Stimulated activated CD8-positive, alpha-beta memory T cell treated with anti-CD3 and anti-CD28 coated beads, Interleukin-15, amount 100 ng/mL, for 1 hour (primary cell): ENCODE measurements at regions not wholly inside any gene's neighbourhood (a gene's known extent, or its start where the extent isn't known, plus 50 kb on each side); places are given as distances from the start of the nearest gene placed in this dataset.

Source experiments
- DNase-seq: peaks from one replicate; pipeline ENCODE4 v3.0.0-alpha.2; 2020; ENCODE audit warnings: low read depth

- no peak for DNase-seq
Observed at GRCh38 chr9:18396102-18396728, 77.7 kb upstream of the ADAMTSL1 start.

DNA sequence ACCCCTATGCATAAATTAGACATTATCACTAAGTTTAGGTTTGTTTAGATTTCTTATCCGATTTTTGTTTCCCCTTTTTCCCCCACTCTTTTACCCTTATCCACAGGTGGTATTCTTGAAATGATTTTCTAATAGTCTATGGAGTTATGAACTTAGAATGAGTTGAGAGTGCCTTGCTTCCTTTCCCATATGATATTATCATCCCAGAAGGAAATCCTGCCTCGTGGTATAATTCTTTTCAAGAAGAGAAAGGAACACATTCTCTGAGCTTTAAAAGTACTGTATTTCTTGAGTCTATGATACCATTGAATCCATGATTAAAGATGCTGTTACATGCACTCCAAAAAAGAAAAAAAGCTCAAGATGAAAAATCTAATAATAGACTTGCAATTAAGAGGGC is 76.9 kb upstream of the ADAMTSL1 start:
- DNase-seq, result no peak

DNA sequence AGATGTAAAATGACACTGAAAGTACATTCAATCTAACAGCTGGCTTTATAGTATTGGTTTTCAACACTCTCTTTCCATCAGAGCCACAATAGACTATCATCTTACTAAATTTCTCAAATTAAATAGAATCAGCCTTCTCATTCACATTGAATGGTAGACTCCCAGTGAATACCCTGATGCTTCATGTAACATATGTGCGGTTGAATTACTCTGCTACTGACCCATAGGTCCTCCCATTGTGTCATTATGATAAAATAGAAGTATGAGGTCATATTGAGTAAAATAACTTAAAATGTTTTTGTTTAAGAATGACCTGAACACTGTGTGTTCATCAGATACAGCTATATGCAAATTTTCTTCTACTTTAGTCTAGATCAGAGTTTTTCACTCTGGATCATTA is 75.9 kb upstream of the ADAMTSL1 start:
- DNase-seq, result no peak

DNA sequence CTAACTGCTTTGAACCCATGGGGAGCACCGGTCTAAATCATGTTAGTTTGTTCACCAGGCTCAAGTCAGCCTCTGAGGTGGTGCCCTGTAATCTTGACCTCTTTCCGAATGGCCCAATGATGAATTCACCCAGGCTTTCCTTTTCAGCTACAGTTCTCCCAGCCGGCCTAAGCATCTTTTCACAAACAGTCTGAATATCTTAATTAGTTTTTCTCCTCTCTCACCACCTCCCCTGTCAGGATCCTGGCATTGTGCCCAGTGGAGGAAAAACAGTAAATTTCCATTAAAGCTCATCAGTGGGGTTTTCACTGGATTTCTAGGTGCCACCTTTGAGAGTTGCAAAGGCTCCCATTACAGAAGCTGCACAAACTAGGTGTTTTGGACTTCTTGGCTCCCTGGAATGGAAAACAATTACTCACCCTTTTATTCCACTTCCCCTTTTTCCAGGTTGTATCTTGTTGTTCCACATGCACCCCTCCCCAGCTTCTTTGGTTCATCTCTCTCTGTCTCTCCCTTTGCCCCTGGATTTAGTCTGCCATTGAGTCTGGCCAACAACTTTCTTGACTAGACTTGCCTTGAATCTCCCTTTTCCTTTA is 69.4 kb upstream of the ADAMTSL1 start:
- DNase-seq, result no peak

DNA sequence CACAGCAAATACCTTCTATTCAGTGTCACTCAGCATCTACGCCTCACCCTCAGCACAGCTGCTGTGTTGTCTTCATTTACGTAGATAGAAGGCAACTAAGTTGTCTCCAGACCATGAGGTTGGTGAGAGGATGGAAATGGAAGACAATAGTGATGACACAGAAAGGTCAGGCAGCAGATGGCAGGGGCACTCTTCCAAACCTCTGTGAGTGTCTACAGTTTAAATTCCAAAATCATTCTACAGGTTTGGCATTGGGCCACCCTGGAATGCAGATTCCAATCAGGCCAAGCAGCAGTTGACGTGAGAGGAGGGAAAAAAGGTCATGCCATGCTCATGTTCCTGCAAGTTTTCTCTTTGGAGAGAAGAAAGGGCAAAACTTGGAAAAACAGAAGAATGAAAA is 68.7 kb upstream of the ADAMTSL1 start:
- no peak for DNase-seq

- DNase-seq, result no peak
Observed at GRCh38 chr9:18410983-18411382, 63.0 kb upstream of the ADAMTSL1 start.

GRCh38 chr9:18421391-18421790 is 52.6 kb upstream of the ADAMTSL1 start:
- no peak for DNase-seq

DNA sequence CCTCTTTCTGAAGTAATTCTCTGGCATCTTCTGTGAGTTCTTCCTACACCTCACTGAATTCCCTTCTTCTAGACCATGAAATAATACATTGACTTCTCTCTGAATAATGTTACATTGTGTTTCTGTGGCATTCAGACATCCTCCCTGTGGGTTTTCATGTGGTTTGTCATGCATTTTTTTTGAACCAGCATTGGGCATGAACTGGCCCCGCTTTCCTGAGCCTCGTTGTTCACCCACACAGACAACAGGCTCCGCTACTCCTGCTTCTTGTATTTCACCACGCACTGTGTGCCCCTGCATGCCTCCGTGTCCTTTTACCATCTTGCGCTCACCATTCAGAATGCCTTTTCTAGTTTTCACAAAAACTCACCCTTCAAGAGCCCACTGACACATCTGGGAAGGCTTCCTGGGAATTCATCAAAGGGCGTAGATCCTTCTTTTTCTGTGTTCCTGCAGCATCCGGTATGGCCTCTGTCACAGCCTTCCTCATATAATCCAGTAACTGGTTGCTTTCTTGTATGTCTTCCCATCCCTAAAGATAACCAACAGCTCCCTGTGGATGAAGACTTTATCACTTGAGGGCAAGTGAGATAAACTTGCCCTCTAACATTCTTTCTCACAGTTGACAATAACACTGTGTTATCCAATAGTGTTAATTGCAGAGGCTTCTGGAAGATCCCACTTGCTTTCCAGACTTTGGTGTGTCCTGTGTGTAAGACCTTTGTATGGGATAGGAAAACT is 51.5 kb upstream of the ADAMTSL1 start:
- no peak for DNase-seq

DNA sequence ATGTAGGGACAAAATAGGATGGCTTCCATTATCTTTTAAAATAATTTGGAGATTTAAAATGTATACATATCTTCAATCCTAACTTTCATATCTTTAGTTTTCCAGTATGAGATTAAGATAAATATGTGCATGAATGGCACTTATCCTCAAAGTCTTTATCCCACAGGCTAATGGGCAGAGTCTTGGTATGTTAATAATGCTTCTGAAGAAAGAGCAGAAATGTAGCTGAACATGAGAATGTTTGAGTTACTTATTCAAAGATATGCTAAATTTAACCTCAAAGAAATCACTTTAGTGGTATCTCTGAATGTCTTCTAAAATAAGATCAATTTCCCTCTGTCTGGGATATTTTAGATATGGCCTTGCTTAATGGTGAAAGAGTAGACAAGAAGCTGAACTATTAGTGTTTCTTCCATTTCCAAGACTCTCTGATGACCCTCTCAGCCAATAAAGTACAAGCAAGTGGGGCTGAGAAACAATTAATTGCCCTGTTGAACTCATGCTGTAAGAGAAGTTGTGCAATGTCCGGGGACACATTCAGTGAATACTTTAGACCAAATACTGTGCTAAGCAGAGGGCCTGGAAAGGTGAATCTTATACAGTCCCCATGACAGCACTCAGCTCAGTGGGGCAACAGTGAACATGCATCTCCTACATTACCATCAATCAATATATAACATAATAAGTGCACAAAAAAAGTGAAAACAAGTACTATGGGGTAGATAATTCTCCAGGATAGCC is 50.0 kb upstream of the ADAMTSL1 start:
- DNase-seq, result no peak
